HG03439 (cell line): ENCODE measurements at regions not wholly inside any gene's neighbourhood (a gene's known extent, or its start where the extent isn't known, plus 50 kb on each side); places are given as distances from the start of the nearest gene placed in this dataset.

ENCODE experiments used
- ATAC-seq: cut with Tn5 transposase; IDR thresholded peaks from one replicate; pipeline ENCODE4 v1.9.1; 2021; ENCODE audit warnings: mild to moderate bottlenecking, moderate library complexity; ENCODE audit not compliant: unreplicated experiment

- no peak for ATAC-seq
Observed at GRCh38 chr11:19480540-19480939, 232.1 kb upstream of the NAV2 start.

DNA sequence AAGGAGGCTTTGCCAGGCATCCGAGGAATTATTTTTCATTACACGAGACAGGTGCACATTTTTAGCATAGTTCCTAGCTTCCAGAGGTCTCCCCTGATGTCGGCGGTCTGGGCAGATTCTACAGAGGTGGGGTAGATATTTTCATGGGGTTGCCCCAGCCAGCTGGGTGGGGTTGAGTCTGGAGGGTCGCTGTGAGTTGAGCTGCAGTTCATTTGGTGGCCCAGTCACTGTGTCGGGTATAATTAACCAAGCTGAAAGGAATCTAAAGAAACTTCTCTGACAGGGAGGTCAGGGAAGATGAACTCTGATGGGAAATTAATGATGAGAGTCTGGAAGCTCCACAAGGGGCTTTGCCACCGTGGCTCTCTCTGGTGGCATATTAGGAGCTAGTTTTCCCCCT is 233.7 kb upstream of the NAV2 start:
- ATAC-seq, result no peak

- peak; percentile 83 for ATAC-seq
Observed at GRCh38 chr11:19474954-19475721, 234.4 kb upstream of the E2F8 start.

DNA sequence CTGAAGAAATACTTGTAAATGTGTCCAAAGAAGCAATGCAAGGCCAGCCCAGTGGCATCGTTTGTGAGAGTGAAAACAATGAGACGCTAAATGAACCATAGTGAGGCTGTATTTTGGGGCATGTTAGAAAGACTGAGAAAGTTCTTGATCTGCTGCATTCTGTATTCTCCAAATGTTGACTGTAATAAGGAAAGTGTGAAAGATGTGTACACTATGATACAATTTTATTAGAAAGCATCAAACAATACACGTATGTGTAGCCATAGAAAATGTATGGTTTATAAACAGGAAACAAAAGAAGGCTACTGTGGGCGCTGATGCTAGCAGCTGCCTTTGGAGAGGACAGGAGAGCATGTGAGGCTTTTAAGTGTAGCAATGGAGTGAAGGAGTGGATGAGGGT is 233.5 kb upstream of the E2F8 start:
- no peak for ATAC-seq

GRCh38 chr11:19472679-19473078 is 231.9 kb upstream of the E2F8 start:
- ATAC-seq, result no peak

DNA sequence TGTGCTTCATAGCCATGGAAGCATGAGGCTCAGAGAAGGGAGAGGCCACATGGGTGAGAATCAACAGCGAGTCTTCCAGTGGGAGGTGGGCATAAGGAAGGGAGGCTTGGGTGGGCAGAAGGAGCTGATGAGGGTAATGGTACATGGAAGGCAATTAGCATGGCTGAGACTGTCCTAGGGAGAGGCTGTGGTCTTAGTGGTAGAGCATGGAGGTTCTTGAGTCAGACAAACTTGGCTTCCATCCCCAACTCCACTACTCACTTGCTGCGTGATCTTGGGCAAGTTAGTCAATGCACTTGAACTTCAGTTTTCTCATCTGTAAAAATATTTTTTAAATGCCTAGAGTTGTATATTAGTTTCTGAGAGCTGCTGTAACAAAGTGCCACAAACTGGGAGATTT is 227.2 kb upstream of the E2F8 start:
- ATAC-seq, result no peak

- no peak for ATAC-seq
Observed at GRCh38 chr11:19466314-19466713, 225.6 kb upstream of the E2F8 start.

DNA sequence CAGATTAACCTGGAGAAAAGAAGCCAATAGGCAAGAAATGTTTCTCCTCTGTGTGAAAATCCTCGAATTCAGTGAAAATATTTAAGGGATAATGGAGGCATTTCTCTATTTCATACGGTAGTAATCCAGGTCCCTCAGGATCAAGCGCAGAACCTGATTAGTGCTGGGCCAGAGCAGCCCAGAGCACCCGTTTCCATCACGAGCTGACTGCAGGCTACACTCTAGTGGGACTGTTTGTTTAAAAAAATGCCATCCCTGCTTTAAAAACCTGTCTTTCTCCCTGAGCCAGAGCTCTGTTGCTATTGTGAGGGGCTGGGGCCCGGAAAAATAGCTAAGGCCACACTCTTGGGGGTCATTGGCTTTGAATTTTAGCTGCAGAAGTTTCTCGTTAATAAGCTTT is 223.2 kb upstream of the E2F8 start:
- no peak for ATAC-seq

DNA sequence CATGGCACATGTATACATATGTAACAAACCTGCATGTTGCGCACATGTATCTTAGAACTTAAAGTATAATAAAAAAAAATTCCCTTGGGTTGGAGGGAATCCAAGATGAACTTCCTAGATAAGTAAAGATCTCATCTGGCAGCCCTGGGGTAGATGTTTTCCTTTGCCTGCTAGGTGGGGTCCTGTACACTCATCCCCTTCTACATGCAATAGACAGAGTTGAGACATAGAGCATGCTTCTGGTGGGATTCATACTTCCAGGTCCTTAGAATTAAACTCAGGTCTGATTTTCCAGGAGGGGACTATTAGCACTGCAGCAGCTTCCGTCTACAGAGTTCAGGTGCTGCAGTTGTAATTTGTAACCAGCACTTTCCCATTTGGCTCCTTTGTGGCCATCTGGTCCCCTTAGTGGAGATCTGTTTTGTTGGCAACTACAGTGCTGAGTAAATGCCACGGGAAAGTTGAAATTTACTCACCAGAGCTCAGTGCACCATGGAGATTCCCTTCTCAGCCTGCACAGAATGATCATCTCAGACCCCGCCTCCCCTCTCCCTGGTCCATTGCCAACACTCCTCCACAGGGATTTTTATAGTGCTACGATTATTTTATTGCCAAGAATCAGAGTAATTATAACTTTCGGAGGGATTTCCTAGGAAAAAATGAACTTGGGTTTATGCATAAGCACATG is 220.1 kb upstream of the E2F8 start:
- ATAC-seq, result no peak

- no peak for ATAC-seq
Observed at GRCh38 chr11:19459240-19459639, 218.5 kb upstream of the E2F8 start.

GRCh38 chr11:19458721-19459120 is 218.0 kb upstream of the E2F8 start:
- ATAC-seq, result no peak

DNA sequence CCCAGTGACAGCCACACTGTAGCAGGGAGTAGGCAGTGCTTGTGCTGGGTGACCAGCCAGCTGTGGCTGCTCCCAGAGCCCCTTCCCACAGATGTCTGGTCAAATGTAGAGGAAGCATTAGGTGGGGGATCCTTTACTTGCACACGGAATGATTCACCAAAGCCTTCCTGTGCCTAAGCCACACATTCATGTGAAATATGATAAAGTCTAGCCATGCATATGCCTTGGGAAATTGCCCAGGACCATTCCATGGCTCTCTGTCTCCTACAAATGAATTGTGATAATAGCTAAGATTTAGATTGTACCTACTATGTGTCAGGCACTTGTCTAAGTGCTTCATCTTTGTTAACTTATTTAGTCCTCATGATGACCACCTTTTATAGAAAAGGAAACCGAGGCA is 217.5 kb upstream of the E2F8 start:
- no peak for ATAC-seq

DNA sequence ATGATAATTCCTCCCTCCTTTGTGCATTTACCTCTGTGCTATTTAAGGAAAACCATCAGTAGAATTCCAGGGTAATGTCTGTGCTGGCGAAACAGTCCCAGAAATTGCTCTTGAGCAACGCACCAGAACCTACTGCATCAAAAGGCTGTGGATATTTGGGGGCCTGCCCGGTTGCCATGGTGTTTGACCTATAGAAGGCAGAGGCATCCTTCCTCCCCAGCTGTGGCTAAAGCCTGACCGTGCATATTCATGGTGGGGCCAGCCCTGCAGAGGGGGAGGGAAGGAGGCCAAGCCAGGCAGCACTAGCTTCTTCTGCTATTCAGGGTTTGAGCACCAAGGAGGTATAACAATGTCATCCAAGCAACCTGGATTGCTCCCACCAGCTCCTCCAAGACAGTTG is 215.0 kb upstream of the E2F8 start:
- no peak for ATAC-seq

- ATAC-seq, result no peak
Observed at GRCh38 chr11:19453651-19454257, 213.0 kb upstream of the E2F8 start.

GRCh38 chr11:19451609-19452008 is 210.9 kb upstream of the E2F8 start:
- ATAC-seq, result no peak

GRCh38 chr11:19450282-19450681 is 209.5 kb upstream of the E2F8 start:
- no peak for ATAC-seq

GRCh38 chr11:19448651-19449050 is 207.9 kb upstream of the E2F8 start:
- ATAC-seq, result no peak

GRCh38 chr11:19447150-19447566 is 206.4 kb upstream of the E2F8 start:
- ATAC-seq, result no peak

DNA sequence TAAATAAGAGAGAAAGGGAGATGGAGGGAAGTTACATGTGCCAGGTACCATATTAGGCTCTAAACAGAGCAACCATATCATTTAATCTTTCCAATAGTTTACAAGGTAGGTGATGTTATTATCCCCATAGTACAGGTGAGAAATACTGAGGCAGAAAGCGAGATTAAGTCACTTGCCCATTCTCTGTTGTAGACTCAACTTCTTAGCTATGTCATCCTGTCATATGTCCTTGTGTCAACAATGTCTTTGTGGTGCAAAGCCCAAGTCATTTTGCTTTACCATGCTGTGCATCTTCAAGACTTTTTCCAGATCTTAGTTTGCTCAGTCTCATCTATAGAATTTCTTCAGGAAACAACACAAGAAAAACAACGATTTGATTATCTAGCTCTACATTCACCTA is 205.0 kb upstream of the E2F8 start:
- ATAC-seq, result no peak

DNA sequence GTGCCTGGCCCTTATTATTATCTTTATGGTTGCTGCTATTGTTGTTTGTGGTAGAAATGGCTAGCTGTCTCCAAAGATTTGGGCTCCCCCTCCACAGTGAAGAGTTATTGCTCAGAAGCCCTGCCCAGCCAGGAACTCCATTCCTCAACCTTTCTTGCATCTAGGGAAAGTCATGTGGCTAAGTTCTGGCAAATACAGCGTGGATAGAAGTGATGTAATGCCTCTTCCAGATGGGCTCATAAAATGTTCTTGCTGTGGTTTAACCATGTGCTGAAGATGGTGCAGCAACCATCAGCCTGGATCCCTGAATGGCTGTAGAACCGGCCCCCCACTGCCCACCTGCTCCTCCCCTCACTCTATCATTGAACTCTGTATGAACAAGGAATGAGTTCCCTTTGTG is 203.5 kb upstream of the E2F8 start:
- no peak for ATAC-seq

- ATAC-seq, result no peak
Observed at GRCh38 chr11:19442554-19442910, 201.8 kb upstream of the E2F8 start.
